Activated CD4-positive, CD25-positive, alpha-beta regulatory T cell treated with anti-CD3 and anti-CD28 coated beads, Interleukin-2, amount 50 U/mL, for 16 hours (primary cell): ENCODE measurements at regions not wholly inside any gene's neighbourhood (a gene's known extent, or its start where the extent isn't known, plus 50 kb on each side); places are given as distances from the start of the nearest gene placed in this dataset.
"Not testable (repeated sequence)": the region's sequence is repeated elsewhere in the genome, so short reads cannot be mapped to it uniquely, and the experiment has no call there.

ENCODE experiments used
- DNase-seq: peaks from one replicate; pipeline ENCODE4 v3.0.0-alpha.2; 2020; ENCODE audit warnings: low read depth, low spot score

DNA sequence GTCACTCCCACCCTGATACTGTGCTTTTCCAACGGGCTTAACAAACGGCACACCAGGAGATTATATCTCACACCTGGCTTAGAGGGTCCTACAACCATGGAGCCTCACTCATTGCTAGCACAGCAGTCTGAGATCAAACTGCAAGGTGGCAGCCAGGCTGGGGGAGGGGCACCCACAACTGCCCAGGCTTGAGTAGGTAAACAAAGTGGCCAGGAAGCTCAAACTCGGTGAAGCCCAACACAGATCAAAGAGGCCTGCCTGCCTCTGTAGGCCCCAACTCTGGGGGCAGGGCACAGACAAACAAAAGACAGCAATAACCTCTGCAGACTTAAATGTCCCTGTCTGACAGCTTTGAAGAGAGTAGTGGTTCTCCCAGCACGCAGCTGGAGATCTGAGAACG lies 1022.6 kb downstream of the RAB28 start:
- DNase-seq, result not testable (repeated sequence)

DNA sequence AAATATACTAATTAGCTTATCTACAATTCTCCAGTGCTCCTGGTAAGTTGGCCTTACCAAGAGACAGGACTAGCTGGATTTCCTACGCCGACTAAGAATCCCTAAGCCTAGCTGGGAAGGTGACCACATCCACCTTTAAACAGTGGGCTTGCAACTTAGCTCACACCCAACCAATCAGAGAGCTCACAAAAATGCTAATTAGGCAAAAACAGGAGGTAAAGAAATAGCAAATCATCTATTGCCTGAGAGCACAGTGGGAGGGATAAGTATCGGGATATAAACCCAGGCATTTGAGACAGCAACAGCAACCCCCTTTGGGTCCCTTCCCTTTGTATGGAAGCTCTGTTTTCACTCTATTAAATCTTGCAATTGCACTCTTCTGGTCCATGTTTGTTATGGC lies 1025.0 kb downstream of the RAB28 start:
- DNase-seq, result no peak

DNA sequence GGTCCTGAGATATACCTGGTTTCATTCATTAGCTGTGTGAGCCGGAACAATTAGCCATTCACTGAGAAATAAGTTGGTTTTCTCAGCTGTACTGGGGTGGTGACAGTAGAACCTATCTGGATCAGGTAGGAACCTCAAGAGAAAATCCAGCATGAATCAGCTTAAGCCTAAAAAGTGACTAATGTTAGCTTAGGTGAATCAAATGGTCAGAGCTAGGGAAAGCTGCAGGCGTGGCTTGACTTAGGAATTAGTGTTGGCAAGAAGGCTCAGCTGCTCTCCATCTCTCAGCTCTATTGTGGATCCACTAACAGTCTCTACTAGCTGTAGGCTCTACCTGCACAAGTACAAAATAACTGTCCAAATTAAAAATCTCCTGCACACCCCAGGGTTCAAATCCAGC lies 1025.5 kb downstream of the RAB28 start:
- no peak for DNase-seq

DNA sequence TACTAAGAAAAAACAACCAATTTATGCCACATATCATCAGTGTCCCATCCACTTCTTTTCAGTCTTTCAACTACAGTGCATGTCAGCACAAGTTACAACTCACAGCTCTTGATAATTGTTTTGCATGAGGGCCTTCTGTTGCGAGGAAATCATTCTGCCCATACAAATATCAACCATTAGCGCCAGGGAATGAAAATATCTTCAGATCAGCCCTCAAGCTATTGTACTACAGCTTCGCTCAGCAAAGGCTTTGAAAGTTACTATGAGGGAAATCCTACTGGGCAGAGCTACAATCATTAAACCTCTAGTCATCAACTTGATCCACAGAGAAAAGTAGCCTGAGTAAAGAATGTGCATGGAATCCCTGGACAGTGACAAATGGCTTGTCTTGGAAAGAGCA lies 1023.6 kb upstream of the HS3ST1 start:
- no peak for DNase-seq

DNA sequence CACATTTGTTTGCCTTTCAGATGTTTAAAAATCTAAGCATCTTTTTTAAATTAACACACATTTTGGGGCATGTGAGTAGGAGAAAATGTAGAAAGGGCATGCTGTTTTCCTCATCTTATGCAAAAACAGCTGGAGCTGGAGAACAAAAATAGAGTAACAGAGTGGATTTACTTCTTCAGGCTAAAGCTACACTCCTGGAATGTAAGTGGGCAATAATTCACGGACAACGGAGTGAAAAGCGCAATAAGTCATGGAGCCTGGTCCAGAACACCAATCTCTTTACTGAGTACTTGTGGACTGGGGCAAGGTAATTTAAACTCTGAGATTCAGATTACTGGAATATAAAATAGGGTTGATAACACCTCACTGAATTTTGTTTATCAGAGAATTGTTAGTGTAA lies 1018.8 kb upstream of the HS3ST1 start:
- no peak for DNase-seq

DNA sequence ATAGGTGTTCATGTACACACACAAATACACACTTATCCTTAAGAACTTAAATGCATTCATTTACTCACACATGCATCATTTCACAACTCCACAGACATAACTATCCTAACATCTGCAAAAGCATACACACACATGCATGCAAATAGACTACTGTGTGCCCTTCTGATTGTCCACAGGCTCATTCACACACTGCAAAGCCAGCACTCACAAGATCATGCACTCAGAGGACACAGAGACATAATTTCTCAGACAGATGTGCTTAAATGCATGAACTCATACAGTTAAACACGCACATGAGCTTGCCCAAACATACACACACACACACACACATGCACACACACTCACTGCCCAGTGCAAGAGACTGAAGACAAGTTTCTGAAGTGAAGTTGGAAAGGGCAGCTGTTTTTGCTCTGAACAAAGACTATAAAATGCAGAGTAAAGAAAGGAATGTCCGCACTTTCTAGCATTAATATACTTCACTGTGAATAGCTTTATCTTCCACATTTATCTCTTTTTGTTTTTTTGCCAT lies 1018.0 kb upstream of the HS3ST1 start:
- no peak for DNase-seq

DNA sequence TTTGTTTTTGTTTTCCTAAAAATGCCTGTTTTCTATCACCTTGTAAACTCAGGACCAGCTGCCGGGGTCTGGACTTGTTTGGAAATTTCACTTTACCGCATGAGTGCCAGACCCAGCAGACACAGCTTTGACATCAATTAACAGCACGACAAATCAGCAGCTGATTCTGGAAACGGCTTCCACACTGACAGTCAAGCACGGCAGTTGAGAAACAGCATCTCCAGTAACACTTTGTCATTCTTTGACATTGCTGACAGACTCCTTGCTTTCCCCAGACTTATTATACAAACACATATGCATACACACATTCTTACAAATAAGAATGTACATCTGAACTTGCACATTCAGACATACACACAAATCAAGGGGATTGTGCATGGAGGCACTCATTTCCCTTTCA lies 1017.6 kb upstream of the HS3ST1 start:
- DNase-seq, result no peak

DNA sequence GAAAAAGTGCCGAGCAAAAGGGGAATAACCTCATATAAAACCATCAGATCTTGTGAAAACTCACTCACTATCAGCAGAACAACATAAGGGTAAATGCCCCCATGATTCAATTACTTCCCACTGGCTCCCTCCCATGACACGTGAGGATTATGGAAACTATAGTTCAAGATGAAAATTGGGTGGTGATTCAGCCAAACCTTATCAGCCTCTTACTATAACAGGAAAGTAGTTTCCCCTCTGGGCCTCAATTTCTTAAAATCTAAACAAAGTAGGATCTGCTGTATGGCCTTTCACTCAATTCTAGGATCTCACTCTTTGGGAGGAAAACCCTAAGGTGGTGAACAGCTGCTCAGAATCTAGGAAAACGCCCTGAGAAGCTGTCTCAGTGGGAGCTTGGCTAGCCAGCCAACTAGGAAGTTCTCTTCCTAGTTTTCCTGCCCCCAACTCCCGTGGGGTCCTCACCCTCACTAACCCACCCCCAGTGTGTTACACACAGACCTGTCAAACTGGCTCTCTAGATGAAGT lies 1017.1 kb upstream of the HS3ST1 start:
- no peak for DNase-seq

DNA sequence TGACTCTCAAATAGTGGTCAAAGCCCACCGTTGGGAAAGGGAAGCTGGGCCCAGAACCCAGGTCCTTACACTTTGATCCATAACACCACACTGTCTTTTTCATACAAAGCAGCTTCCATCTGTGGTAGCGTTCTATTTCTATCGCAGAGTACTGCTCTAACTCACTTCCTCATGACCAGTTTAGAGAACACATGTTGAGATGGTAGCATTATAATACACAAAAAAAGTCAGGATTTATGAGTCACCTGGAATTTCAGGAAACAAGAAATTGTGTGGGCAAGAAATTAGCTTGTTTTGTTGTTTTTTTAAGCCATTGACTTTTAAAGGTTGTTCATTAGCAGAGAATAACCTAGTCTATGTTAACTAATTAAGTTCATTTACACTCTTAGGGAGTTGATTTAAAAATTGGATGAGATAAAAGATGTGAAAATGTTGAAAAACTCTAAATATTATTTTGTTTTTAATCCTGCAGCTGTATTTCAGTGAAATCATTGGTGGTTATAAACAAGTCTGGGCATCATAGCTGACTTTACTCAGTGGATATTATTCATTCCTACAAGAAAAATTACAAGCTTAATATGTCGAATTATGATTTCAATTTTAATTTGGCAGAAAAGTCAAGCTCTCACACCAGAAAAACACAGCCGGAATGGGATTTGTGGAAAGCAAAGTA lies 1011.1 kb upstream of the HS3ST1 start:
- no peak for DNase-seq

DNA sequence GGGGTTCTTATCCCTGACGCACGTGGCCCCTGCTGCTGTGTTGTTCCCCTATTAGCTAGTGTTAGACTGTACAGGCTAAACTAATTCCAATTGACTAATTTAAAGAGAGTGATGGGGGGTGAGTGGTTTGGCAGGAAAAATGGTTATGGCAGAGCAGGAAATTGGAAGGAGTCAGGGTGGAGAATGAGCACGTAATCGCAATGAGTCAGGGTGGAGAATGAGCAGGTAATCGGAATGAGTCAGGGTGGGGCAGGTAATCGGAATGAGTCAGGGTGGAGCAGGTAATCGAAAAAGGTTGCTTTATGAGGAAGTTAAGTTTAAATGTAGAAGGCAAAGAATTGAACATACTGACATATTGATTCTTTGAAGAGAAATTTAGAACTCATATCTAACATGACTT lies 1002.6 kb upstream of the HS3ST1 start:
- DNase-seq, result not testable (repeated sequence)

DNA sequence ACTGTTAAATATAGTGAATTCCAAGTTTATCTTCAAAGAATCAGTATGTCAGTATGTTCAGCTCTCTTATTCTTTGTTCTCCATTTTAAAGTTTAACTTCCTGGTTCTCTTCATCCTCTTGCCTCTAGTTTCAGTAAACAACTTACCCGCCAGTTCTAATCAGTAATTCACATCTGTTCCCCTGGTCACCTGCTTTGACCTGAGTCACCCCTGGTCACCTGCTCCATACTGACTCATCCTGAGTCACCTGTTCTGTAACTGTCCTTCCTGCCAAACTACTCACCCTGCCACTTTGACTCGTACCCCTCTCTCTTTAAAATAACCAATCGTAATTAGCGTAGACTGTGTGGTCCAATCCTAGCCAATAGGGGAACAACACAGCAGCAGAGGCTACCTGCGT lies 992.7 kb upstream of the HS3ST1 start:
- DNase-seq, result no peak

DNA sequence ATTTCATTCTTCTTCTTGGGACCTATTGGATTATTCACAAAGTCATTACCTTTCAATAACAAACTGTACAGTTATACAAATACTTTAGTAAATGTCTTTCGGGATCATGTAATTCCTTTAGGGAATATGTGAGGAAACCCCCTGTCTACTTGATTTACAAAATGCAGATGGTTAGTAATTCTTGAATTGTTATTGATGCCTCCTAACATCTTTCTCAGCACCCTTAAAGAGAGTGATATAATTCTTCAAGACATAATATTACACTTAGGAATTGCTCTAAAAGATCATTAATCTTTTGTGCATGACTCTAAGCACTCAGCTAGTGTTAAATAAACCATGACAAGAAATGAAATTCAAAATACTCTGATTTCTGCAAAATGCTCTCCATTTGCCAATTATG lies 988.1 kb upstream of the HS3ST1 start:
- DNase-seq, result no peak

DNA sequence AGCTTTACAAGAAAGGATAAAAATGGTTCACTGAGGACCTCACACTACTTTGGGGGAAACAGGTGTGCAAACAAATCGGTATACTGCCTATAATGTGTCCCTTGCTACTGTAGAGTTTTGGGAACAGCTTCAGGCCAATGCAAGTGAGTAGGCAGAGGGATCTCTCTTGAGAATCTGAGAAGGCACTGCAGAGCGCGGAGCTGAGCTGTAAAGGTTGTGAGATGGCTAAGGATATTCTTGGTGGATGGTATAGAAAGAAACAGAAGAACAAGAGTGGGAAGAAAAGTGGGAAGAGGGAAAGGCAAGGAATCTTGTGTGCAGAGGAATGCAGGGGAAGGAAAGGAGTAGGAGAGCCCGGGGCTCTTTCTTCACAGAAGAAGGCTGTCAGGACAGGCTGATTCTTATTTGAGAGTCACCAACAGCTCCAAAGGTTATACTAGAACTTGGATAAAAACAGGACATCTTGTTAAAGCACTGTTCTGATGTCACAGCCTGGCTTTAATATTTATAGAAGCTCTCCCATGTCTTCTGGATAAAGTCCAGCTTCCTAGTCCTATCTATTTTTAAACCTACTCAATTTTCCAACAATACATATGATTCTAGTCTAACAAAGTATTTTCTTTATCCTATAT lies 985.6 kb upstream of the HS3ST1 start:
- no peak for DNase-seq

DNA sequence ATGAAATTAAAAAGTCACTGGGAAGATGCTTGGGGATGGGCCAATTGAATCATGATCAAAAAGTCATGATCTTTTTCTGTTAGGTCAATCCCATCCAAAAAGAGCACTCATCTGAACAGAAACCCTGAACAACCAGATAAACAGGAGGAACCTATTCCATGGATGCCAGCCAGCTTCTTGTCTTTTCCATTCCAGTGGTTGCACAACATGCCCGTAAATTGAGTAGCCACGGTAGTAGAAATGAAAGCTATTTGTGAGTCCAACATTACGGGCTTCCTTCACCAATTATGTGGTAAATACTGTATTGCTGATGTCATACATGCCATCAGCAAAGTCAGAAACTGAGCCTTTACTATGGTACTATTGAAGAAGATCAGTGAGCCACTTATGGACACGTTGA lies 982.4 kb upstream of the HS3ST1 start:
- no peak for DNase-seq

DNA sequence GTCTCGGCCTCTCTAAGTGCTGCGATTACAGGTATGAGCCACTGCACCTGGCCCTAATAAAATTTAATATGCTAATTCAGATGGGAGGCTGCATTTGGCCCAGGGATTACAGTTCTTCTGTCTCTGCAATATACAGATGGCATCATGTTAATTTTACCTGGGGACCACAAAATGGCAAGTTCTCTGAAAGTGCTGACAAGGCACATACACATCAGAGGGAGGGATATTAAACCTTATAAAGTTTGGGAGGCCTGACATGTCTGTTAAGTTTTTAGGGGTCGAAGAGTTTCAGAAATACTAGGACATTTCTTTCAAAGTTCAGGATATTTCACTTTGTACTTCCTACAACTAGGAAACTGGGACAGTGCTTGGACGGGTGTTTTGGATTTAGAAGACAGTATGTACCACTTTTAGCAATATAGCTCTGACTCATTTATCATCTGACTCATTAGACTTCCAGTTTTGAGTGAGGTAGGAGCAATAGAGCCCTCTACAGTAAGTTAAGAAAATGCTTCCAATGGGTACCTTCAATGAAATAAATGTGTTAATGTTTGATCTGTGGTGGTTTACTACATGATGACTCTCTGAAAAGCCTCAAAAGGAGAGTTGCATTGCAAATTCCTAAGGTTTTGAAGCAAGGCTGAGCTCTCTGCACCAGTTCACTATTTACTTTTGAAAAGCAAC lies 981.0 kb upstream of the HS3ST1 start:
- no peak for DNase-seq

DNA sequence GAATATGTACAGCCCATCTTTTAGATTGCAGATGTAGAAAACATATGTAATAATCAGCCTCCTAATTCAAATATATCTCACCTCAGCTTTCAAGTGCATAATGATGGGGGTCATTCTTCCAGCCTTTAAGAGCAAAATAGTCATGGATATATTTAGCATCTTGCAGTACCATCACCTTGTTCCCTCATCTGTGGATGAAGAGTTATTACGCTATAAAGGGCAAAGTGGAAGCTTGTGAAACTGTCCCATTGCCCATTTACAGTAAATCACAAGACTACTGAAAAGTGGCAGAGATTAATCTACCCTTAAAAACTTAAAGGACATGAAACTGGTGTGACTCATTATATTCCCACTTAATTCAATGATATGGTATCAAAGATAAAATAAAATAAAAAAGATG lies 979.7 kb upstream of the HS3ST1 start:
- DNase-seq, result no peak

DNA sequence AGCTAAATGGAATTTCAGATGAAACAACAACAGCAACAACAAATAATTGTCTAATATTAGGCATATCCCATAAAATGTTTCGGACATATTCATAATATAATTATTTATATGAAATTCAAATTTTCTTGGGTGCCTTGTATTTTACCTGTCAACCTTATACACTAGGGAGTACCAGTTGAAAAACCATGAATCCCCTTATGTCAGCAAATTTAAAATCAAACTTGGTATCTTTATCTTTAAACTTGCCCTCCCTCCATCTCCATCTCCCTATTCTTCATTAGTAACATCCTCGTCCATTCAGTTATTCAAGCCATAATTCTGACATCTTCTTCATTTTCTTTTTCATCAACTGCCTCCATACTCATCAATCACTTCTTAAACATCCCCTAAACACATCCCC lies 974.5 kb upstream of the HS3ST1 start:
- DNase-seq, result no peak

DNA sequence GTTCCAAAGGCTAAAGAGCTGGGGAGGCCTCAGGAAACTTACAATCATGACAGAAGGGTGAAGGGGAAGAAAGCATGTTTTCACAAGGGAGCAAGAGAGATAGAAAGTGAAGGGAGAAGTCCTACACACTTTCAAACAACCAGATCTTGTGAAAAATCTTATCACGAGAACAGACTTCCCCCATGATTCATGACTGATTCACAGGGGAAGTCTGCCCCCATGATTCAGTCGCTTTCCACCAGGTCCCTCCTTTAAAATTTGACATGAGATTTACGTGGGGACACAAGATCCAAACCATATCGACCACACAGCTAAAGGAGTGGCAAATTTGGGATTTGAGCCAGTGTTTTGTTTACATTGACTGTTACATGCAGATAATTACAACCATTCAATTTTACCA lies 971.1 kb upstream of the HS3ST1 start:
- DNase-seq, result no peak

DNA sequence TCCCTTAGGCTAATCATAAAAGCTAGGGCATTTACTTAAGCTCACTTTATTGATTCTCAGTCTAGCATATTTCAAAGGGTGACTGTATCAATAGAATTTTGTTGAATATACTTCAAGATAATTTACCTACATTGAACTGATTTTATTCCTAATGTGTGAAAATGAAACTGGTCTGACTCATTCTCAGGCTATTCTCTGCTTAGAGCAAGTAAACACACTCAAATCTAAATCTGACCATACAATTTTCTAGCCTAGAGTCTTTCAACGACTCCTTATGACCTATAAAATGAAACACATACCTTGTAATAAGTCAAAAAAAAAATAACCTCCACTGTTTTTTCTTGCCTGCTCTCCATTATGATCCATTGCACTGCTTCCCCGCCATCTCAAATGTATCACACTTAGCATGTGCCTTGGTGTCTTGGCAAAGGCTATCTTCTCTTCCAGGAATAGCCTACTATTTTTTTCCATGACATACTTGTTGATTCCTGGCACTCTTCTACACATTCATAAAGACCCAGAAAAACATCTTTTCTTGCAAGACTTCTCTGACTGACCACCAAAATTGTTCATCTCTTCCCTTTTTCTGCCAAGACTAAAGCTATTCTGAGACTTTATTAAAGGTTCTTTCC lies 965.1 kb upstream of the HS3ST1 start:
- DNase-seq, result no peak

DNA sequence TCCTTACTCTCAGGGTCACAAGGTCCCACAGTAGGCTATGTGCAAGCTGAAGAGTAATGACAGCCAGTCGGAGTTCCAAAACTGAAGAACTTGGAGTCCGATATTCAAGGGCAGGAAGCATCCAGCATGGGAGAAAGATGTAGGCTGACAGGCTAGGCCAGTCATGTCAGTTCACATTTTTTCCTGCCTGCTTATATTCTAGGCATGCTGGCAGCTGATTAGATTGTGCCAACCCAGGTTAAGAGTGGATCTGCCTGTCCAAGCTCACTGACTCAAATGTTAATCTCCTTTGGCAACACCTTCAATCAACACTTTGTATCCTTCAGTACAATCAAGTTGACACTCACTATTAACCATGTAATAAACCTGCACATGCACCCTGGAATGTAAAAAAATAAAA lies 960.9 kb upstream of the HS3ST1 start:
- DNase-seq, result no peak

DNA sequence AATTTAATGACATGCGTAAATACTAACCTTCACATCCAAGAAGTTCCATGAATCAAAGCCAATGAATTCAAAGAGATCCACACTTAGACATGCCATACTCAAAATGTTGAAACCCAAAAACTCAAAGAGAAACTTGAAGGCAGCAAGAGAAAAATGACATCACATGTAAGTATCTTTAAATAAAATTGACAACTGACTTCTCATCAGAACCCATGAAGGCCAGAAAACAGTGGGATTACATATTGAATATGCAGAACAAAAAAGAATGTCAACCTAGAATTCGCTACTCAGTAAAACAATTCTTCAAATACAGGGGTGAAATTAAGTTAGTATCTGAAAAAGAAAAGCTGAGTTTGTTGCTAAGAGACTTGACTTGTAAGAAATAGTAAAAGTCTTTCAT lies 953.9 kb upstream of the HS3ST1 start:
- no peak for DNase-seq

DNA sequence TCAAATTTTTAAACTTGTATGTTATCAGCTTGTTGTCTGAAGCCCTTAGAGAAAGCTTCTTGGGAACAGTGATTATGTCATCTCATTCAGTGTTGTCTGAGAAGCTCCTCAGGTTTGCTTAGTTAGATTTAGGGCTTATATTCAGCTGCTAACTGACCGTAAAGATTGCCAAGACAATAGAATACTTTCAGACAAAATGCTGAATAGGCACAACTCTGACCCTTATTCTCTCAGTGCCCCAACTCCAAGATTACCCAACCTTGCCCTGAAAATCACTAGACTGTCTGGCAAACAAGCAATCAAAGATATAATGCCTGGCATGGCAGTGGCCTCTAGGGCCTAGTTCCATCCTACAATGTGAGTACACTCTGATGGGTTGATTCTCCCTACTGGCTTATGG lies 950.5 kb upstream of the HS3ST1 start:
- DNase-seq, result no peak
